K562 (cell line): ENCODE measurements at regions not wholly inside any gene's neighbourhood (a gene's known extent, or its start where the extent isn't known, plus 50 kb on each side); places are given as distances from the start of the nearest gene placed in this dataset.

Experiments
- E2F8 ChIP-seq: fragments of 450-650 bp; IDR thresholded peaks from 2 replicates; pipeline ENCODE4 v1.7.1; 2018; ENCODE audit warnings: mild to moderate bottlenecking, low read depth; ENCODE audit not compliant: partially characterized antibody
- ETV5 ChIP-seq: sonication (generic); formaldehyde crosslinking; IDR thresholded peaks from 2 replicates; pipeline ENCODE4 v1.4.0; 2020; ENCODE audit warnings: low read depth, mild to moderate bottlenecking, missing genetic modification reagents
- NR2C1 ChIP-seq, 2 experiments: fragments of 450-650 bp; IDR thresholded peaks; 2 replicates each; pipeline ENCODE4 v1.6.1; 2017; ENCODE audit warnings: mild to moderate bottlenecking in 2 of 2, antibody characterized with exemption in 1 of 2, inconsistent platforms in 1 of 2, missing compliant biosample characterization in 1 of 2, missing genetic modification characterization in 1 of 2
- ZNF644 ChIP-seq: fragments of 200-800 bp; sonication (Bioruptor generic); IDR thresholded peaks from 2 replicates; pipeline ENCODE4 v1.6.1; 2016; ENCODE audit warnings: low read depth, missing genetic modification characterization, missing compliant biosample characterization
- TF ChIP-seq, protein P1 (sequence below): sonication (generic); formaldehyde crosslinking; IDR thresholded peaks from 2 replicates; pipeline ENCODE4 v1.8.0; 2022; ENCODE audit warnings: mild to moderate bottlenecking, missing genetic modification reagents
- TF ChIP-seq, protein P2 (sequence below): IDR thresholded peaks from 2 replicates; pipeline ENCODE4 v1.6.1; 2011; ENCODE audit warnings: borderline replicate concordance, low read depth, mild to moderate bottlenecking, moderate library complexity, low read length; ENCODE audit not compliant: insufficient read depth, poor library complexity, severe bottlenecking

DNA sequence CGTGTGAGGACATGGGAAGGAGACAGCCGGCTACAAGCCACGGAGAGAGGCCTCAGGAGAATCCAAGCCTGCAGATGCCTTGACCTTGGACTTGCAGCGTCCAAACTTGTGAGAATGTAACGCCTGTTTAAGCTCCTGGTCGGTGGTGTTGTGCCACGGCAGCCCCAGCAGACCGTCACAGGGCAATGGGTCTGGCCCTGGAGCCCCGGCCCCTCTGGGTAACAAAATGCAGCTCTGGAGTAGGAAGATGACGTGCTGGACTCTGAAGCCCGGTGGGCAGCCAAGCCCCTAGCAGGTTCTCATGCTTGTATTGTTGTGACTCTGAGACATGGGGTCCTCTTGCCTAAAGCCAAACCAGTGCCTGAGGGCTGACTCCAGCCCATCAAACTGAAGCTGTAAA lies 174.7 kb downstream of the IRX2 start (continued):
- TF ChIP-seq, protein P1, sequence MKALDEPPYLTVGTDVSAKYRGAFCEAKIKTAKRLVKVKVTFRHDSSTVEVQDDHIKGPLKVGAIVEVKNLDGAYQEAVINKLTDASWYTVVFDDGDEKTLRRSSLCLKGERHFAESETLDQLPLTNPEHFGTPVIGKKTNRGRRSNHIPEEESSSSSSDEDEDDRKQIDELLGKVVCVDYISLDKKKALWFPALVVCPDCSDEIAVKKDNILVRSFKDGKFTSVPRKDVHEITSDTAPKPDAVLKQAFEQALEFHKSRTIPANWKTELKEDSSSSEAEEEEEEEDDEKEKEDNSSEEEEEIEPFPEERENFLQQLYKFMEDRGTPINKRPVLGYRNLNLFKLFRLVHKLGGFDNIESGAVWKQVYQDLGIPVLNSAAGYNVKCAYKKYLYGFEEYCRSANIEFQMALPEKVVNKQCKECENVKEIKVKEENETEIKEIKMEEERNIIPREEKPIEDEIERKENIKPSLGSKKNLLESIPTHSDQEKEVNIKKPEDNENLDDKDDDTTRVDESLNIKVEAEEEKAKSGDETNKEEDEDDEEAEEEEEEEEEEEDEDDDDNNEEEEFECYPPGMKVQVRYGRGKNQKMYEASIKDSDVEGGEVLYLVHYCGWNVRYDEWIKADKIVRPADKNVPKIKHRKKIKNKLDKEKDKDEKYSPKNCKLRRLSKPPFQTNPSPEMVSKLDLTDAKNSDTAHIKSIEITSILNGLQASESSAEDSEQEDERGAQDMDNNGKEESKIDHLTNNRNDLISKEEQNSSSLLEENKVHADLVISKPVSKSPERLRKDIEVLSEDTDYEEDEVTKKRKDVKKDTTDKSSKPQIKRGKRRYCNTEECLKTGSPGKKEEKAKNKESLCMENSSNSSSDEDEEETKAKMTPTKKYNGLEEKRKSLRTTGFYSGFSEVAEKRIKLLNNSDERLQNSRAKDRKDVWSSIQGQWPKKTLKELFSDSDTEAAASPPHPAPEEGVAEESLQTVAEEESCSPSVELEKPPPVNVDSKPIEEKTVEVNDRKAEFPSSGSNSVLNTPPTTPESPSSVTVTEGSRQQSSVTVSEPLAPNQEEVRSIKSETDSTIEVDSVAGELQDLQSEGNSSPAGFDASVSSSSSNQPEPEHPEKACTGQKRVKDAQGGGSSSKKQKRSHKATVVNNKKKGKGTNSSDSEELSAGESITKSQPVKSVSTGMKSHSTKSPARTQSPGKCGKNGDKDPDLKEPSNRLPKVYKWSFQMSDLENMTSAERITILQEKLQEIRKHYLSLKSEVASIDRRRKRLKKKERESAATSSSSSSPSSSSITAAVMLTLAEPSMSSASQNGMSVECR (CRISPR knock-in tag) = no peak
- TF ChIP-seq ZNF644 (tag) (no peak), E2F8 (no peak), ETV5 (CRISPR knock-in tag) (no peak), NR2C1 (IDR thresholded peaks at IDR 0.05) (no peak), NR2C1 (tag; IDR thresholded peaks at IDR 0.05) (no peak)
- TF ChIP-seq, protein P2, sequence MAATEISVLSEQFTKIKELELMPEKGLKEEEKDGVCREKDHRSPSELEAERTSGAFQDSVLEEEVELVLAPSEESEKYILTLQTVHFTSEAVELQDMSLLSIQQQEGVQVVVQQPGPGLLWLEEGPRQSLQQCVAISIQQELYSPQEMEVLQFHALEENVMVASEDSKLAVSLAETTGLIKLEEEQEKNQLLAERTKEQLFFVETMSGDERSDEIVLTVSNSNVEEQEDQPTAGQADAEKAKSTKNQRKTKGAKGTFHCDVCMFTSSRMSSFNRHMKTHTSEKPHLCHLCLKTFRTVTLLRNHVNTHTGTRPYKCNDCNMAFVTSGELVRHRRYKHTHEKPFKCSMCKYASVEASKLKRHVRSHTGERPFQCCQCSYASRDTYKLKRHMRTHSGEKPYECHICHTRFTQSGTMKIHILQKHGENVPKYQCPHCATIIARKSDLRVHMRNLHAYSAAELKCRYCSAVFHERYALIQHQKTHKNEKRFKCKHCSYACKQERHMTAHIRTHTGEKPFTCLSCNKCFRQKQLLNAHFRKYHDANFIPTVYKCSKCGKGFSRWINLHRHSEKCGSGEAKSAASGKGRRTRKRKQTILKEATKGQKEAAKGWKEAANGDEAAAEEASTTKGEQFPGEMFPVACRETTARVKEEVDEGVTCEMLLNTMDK = no peak
